GM19239 (cell line): ENCODE measurements at regions not wholly inside any gene's neighbourhood (a gene's known extent, or its start where the extent isn't known, plus 50 kb on each side); places are given as distances from the start of the nearest gene placed in this dataset.
"Not testable (repeated sequence)": the region's sequence is repeated elsewhere in the genome, so short reads cannot be mapped to it uniquely, and the experiment has no call there.

ENCODE experiments used
- DNase-seq: peaks from one replicate; pipeline ENCODE4 v3.0.0; 2011; ENCODE audit warnings: low spot score; ENCODE audit not compliant: insufficient read length
- FAIRE-seq: peaks from 2 replicates; lab custom pipeline; 2011; peaks lifted over from hg19 to GRCh38; lab: Jason Lieb, UNC

GRCh38 chr7:69411466-69411865 lies 186.8 kb upstream of the AUTS2 start:
- FAIRE-seq (no peak), DNase-seq (no peak)

GRCh38 chr7:69412331-69413146 lies 185.7 kb upstream of the AUTS2 start:
- FAIRE-seq (no peak), DNase-seq (no peak)

- no peak for FAIRE-seq
- DNase-seq: no peak
These were observed 183.7 kb upstream of the AUTS2 start for GRCh38 chr7:69414555-69414954.

GRCh38 chr7:69418869-69419670 lies 179.2 kb upstream of the AUTS2 start:
- no peak for FAIRE-seq

GRCh38 chr7:69419934-69420333 lies 178.3 kb upstream of the AUTS2 start:
- DNase-seq (no peak), FAIRE-seq (no peak)

More at GRCh38 chr7:69418869-69419670, 179.2 kb upstream of the AUTS2 start:
- no peak for DNase-seq

- FAIRE-seq (no peak), DNase-seq (no peak)
These were observed 175.7 kb upstream of the AUTS2 start for GRCh38 chr7:69422574-69422985.

GRCh38 chr7:69426705-69427104 lies 171.6 kb upstream of the AUTS2 start:
- no peak for FAIRE-seq
- DNase-seq: no peak

- no peak for FAIRE-seq
These were observed 170.2 kb upstream of the AUTS2 start for GRCh38 chr7:69428089-69428488.

GRCh38 chr7:69429911-69430383 lies 168.3 kb upstream of the AUTS2 start:
- FAIRE-seq: no peak
- no peak for DNase-seq

More at GRCh38 chr7:69428089-69428488, 170.2 kb upstream of the AUTS2 start:
- DNase-seq: no peak

- FAIRE-seq: no peak
- no peak for DNase-seq
These were observed 167.8 kb upstream of the AUTS2 start for GRCh38 chr7:69430384-69431021.

- FAIRE-seq (no peak), DNase-seq (no peak)
These were observed 166.6 kb upstream of the AUTS2 start for GRCh38 chr7:69431626-69432025.

GRCh38 chr7:69432276-69432675 lies 166.0 kb upstream of the AUTS2 start:
- DNase-seq, FAIRE-seq: not testable (repeated sequence)

- DNase-seq (no peak), FAIRE-seq (no peak)
These were observed 165.2 kb upstream of the AUTS2 start for GRCh38 chr7:69433081-69433480.

- FAIRE-seq (no peak), DNase-seq (no peak)
These were observed 163.9 kb upstream of the AUTS2 start for GRCh38 chr7:69434398-69434815.

GRCh38 chr7:69435711-69436110 lies 162.6 kb upstream of the AUTS2 start:
- FAIRE-seq: no peak
- DNase-seq: no peak

GRCh38 chr7:69436946-69437345 lies 161.3 kb upstream of the AUTS2 start:
- FAIRE-seq: no peak
- no peak for DNase-seq

GRCh38 chr7:69438584-69439412 lies 159.5 kb upstream of the AUTS2 start:
- no peak for DNase-seq
- no peak for FAIRE-seq

- FAIRE-seq (no peak), DNase-seq (no peak)
These were observed 158.5 kb upstream of the AUTS2 start for GRCh38 chr7:69439636-69440325.

GRCh38 chr7:69440976-69441375 lies 157.3 kb upstream of the AUTS2 start:
- FAIRE-seq: no peak
- DNase-seq: no peak
